GM12878 (cell line): ENCODE measurements at regions not wholly inside any gene's neighbourhood (a gene's known extent, or its start where the extent isn't known, plus 50 kb on each side); places are given as distances from the start of the nearest gene placed in this dataset.

ENCODE experiments used
- CTCF ChIP-seq, 3 experiments: IDR thresholded peaks in 2 of 3; conservative IDR thresholded peaks in 1 of 3; 2 replicates each; pipeline ENCODE4 v1.5.1; 2011; ENCODE audit warnings: low read depth in 3 of 3, low read length in 3 of 3, mild to moderate bottlenecking in 3 of 3, control low read depth in 2 of 3, moderate library complexity in 2 of 3, inconsistent platforms in 1 of 3, mixed read lengths in 1 of 3; ENCODE audit not compliant: control insufficient read depth in 2 of 3, insufficient read depth in 1 of 3; ENCODE audit errors: extremely low read depth in 1 of 3
- MAX ChIP-seq: IDR thresholded peaks from 2 replicates; pipeline ENCODE4 v1.6.1; 2012; ENCODE audit warnings: low read depth, low read length, improper control_type of control experiment
- NFYB ChIP-seq: IDR thresholded peaks from 2 replicates; pipeline ENCODE4 v1.6.1; 2011; ENCODE audit warnings: low read depth, mild to moderate bottlenecking, low read length, improper control_type of control experiment, moderate library complexity; ENCODE audit not compliant: insufficient read depth
- PAX8 ChIP-seq: fragments of 450-650 bp; IDR thresholded peaks from 2 replicates; pipeline ENCODE4 v1.6.1; 2017; ENCODE audit warnings: mild to moderate bottlenecking, moderate library complexity
- PKNOX1 ChIP-seq: fragments of 450-650 bp; IDR thresholded peaks from 2 replicates; pipeline ENCODE4 v1.6.1; 2016; ENCODE audit warnings: mild to moderate bottlenecking
- POLR2A ChIP-seq: IDR thresholded peaks from 2 replicates; pipeline ENCODE4 v1.6.1; 2011; ENCODE audit warnings: low read depth, mild to moderate bottlenecking, low read length
- POLR2AphosphoS5 ChIP-seq: IDR thresholded peaks from 2 replicates; pipeline ENCODE4 v1.6.1; 2011; ENCODE audit warnings: mild to moderate bottlenecking, low read length, inconsistent platforms
- SMC3 ChIP-seq: IDR thresholded peaks from 2 replicates; pipeline ENCODE4 v1.6.1; 2011; ENCODE audit warnings: low read length, improper control_type of control experiment, borderline replicate concordance
- ZZZ3 ChIP-seq: IDR thresholded peaks from 2 replicates; pipeline ENCODE4 v1.6.1; 2011; ENCODE audit warnings: low read depth; ENCODE audit not compliant: control insufficient read depth, insufficient read length

- TF ChIP-seq PAX8 (no peak), POLR2AphosphoS5 (no peak), CTCF (IDR thresholded peaks at IDR 0.05 in 2 of 3, conservative IDR thresholded peaks at IDR 0.05 in 1 of 3; ENCODE audit: control insufficient read depth in 2 of 3, extremely low read depth in 1 of 3, insufficient read depth in 1 of 3, low read depth in 3 of 3, low read length in 3 of 3) (no peak), MAX (no peak), POLR2A (no peak), SMC3 (no peak), PKNOX1 (no peak), ZZZ3 (no peak), NFYB (no peak)
These were observed 69.7 kb upstream of the GRM3 start for GRCh38 chr7:86574006-86574405.
